Muscle of leg (tissue), 3 donors: ENCODE measurements at regions not wholly inside any gene's neighbourhood (a gene's known extent, or its start where the extent isn't known, plus 50 kb on each side); places are given as distances from the start of the nearest gene placed in this dataset.

Source experiments
- DNase-seq: peaks from one replicate; pipeline ENCODE4 v3.0.0; 2013
- H3K27ac ChIP-seq: one replicate; pipeline ENCODE4 v1.5.1; 2013; ENCODE audit warnings: mild to moderate bottlenecking, low read length, control low read depth
- H3K27me3 ChIP-seq: one replicate; pipeline ENCODE4 v1.6.1; 2013; ENCODE audit warnings: low read length; ENCODE audit not compliant: control insufficient read depth, insufficient read depth
- H3K36me3 ChIP-seq: one replicate; pipeline ENCODE4 v1.6.1; 2013; ENCODE audit warnings: low read length; ENCODE audit not compliant: control insufficient read depth, insufficient read depth
- H3K4me1 ChIP-seq: one replicate; pipeline ENCODE4 v1.6.1; 2013; ENCODE audit warnings: low read length; ENCODE audit not compliant: control insufficient read depth, insufficient read depth
- H3K4me3 ChIP-seq: one replicate; pipeline ENCODE4 v1.5.1; 2013; ENCODE audit warnings: low read length, control low read depth
- H3K9me3 ChIP-seq: replicated peaks from 2 replicates; pipeline ENCODE4 v1.6.1; 2013; ENCODE audit warnings: low read depth, low read length; ENCODE audit not compliant: control insufficient read depth
- WGBS: methylation state at CpG from one replicate; pipeline ENCODE4 v1.1.5; 2013; ENCODE audit warnings: missing lambda C conversion rate; ENCODE audit not compliant: insufficient coverage; 5-methylcytosine and 5-hydroxymethylcytosine counted together

DNA sequence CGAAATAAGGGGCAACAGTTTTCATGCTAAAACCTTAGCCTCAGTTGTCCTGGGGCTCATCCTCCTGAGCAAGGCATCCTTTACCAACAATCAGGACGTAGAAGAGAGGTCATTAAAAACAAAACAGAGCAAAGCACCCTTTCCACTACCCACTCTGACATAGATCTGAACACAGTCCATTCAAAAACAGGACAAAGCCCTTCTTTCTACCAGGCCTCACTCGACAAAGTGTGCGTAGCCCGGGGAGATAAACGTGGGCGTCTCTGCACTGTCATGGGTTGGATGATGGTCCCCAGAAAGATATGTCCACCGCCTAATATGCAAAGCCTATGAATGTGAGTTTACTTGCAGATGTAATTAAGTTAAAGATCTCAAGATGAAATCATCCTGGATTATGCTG lies 60.6 kb upstream of the TAS2R1 start:
- Histone ChIP-seq H3K36me3 (no peaks in the 10 kb centered on the region), H3K9me3 (no peaks in the 10 kb centered on the region), H3K4me1 (no peaks in the 10 kb centered on the region), H3K27ac (no peak overlapping the region), H3K4me3 (no peak overlapping the region), H3K27me3 (no peaks in the 10 kb centered on the region)
- no peak for DNase-seq
- 89% methylated on average over 6 of the region's 8 CpGs for WGBS

DNA sequence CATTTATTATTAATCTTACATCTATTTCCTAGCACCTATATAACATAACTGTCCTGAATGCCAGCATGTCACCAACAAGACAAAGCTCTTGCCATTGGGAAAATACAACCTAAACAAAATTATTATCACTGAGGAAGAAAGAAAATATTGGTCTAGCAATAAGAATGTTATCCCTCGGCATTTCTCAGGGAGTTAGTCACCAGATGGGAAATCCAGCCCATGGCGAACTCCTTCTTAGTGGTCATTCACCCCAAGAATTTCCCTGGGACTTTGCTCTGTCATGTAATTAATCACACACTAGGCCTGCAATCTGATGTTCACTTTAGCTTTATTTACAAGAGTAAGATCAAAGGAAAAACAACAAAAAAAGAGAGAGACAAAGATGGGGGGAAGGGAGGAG lies 56.1 kb upstream of the TAS2R1 start:
- H3K4me1 ChIP-seq: no peaks in the 10 kb centered on the region
- WGBS: no CpG with 5 or more reads among the region's 2 CpGs
- no peak for DNase-seq
- no peaks in the 10 kb centered on the region for H3K36me3 ChIP-seq
- no peaks in the 10 kb centered on the region for H3K9me3 ChIP-seq
- H3K4me3 ChIP-seq: no peak overlapping the region
- H3K27me3 ChIP-seq: no peaks in the 10 kb centered on the region
- H3K27ac ChIP-seq: no peak overlapping the region

DNA sequence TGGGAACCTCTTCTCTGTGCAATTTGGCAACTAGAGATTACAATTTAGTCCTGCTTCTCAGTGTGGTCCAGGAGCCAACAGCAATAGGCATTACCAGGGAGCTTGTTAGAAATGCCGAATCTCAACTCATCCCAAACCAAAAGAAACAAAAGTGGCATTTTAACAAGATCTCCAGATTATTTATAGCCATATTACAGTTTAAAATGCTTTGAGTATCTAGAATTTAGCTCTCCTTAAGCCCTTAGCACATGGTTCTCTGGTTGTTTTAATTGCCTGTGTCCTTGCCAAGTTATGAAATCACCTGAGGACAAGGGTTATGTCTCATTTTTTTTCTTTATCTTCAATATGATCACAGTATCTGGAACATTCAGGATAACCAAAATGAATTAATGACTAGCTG lies 51.6 kb upstream of the TAS2R1 start:
- Histone ChIP-seq H3K4me1 (no peaks in the 10 kb centered on the region), H3K4me3 (no peak overlapping the region), H3K36me3 (no peaks in the 10 kb centered on the region), H3K27me3 (no peaks in the 10 kb centered on the region), H3K9me3 (no peaks in the 10 kb centered on the region), H3K27ac (no peak overlapping the region)
- no peak for DNase-seq
- WGBS: no CpG with 5 or more reads among the region's 1 CpG
